Ovary (tissue), 3 donors: ENCODE measurements at regions not wholly inside any gene's neighbourhood (a gene's known extent, or its start where the extent isn't known, plus 50 kb on each side); places are given as distances from the start of the nearest gene placed in this dataset.

ENCODE experiments used
- EP300 ChIP-seq: sonication (generic); formaldehyde crosslinking; IDR thresholded peaks from one replicate; pipeline ENCODE4 v1.6.1; 2017; ENCODE audit warnings: antibody characterized with exemption
- TF ChIP-seq, protein P1 (sequence below), 3 donors: fragments of 450-650 bp in 2 of 3; fragments of 200-600 bp in 1 of 3; IDR thresholded peaks; one replicate each; pipeline versions ENCODE4 v1.5.1 to v1.8.0; 2016 to 2022; ENCODE audit warnings: antibody characterized with exemption in 3 of 3, mild to moderate bottlenecking in 1 of 3
- donor health status: DM: no; HTN: no; CAD: no.

DNA sequence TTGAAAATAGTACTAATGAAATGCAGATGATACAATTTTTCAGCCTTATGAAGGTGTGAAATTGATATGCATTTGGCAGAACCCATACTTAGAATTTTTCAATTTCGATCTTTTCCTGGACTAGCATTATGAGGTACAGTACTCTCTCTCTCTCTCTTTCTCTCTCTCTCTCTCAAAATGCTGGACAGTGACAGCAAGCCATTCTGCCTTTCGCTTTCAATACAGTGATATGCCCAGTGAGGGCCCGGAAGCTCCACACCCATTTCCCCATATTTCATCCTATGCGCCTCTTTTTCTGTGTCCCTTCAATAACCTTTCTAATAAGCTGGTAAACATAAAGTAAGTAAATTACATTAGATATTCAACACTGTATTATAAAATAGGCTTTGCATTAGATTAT, 595.0 kb upstream of the UBE2E2 start:
- TF ChIP-seq, protein P1, sequence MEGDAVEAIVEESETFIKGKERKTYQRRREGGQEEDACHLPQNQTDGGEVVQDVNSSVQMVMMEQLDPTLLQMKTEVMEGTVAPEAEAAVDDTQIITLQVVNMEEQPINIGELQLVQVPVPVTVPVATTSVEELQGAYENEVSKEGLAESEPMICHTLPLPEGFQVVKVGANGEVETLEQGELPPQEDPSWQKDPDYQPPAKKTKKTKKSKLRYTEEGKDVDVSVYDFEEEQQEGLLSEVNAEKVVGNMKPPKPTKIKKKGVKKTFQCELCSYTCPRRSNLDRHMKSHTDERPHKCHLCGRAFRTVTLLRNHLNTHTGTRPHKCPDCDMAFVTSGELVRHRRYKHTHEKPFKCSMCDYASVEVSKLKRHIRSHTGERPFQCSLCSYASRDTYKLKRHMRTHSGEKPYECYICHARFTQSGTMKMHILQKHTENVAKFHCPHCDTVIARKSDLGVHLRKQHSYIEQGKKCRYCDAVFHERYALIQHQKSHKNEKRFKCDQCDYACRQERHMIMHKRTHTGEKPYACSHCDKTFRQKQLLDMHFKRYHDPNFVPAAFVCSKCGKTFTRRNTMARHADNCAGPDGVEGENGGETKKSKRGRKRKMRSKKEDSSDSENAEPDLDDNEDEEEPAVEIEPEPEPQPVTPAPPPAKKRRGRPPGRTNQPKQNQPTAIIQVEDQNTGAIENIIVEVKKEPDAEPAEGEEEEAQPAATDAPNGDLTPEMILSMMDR (IDR thresholded peaks at IDR 0.05) = no peak
- no peak for TF ChIP-seq EP300
